CD4-positive, alpha-beta T cell treated with Interleukin-12 subunit alpha and Interleukin-12 subunit beta, for 1 hour (primary cell): ENCODE measurements at regions not wholly inside any gene's neighbourhood (a gene's known extent, or its start where the extent isn't known, plus 50 kb on each side); places are given as distances from the start of the nearest gene placed in this dataset.
"Not testable (repeated sequence)": the region's sequence is repeated elsewhere in the genome, so short reads cannot be mapped to it uniquely, and the experiment has no call there.

Experiments
- DNase-seq: peaks from one replicate; pipeline ENCODE4 v3.0.0-alpha.2; 2020

- DNase-seq = no peak
These were observed 80.3 kb downstream of the ZFP36L2 start for GRCh38 chr2:43146083-43146482.

GRCh38 chr2:43144263-43144662 lies 82.1 kb downstream of the ZFP36L2 start:
- DNase-seq = no peak

- DNase-seq = no peak
These were observed 82.7 kb downstream of the ZFP36L2 start for GRCh38 chr2:43143756-43144155.

GRCh38 chr2:43142921-43143438 lies 83.4 kb downstream of the ZFP36L2 start:
- peak; percentile 47 for DNase-seq

GRCh38 chr2:43141636-43142151 lies 84.7 kb downstream of the ZFP36L2 start:
- DNase-seq = not testable (repeated sequence)

- peak; percentile 54 for DNase-seq
These were observed 86.3 kb downstream of the ZFP36L2 start for GRCh38 chr2:43139996-43140621.

GRCh38 chr2:43139501-43139900 lies 86.9 kb downstream of the ZFP36L2 start:
- DNase-seq = no peak

- no peak for DNase-seq
These were observed 88.0 kb downstream of the ZFP36L2 start for GRCh38 chr2:43138441-43138840.

GRCh38 chr2:43136876-43137275 lies 89.5 kb downstream of the ZFP36L2 start:
- DNase-seq = peak; percentile 85

- no peak for DNase-seq
These were observed 90.2 kb downstream of the ZFP36L2 start for GRCh38 chr2:43136011-43136799.

- DNase-seq = no peak
These were observed 90.8 kb downstream of the ZFP36L2 start for GRCh38 chr2:43135583-43135982.

- no peak for DNase-seq
These were observed 91.9 kb downstream of the ZFP36L2 start for GRCh38 chr2:43134571-43134889.

GRCh38 chr2:43133708-43134570 lies 92.5 kb downstream of the ZFP36L2 start:
- peak; percentile 77 for DNase-seq

- no peak for DNase-seq
These were observed 93.1 kb downstream of the ZFP36L2 start for GRCh38 chr2:43133336-43133707.

GRCh38 chr2:43132683-43133301 lies 93.6 kb downstream of the ZFP36L2 start:
- DNase-seq = no peak

- no peak for DNase-seq
These were observed 94.3 kb downstream of the ZFP36L2 start for GRCh38 chr2:43131890-43132682.

GRCh38 chr2:43131051-43131889 lies 95.1 kb downstream of the ZFP36L2 start:
- DNase-seq = peak; percentile 87

GRCh38 chr2:43130548-43130875 lies 95.9 kb downstream of the ZFP36L2 start:
- DNase-seq = no peak

GRCh38 chr2:43129676-43130547 lies 96.5 kb downstream of the ZFP36L2 start:
- no peak for DNase-seq

GRCh38 chr2:43128559-43128955 lies 97.8 kb downstream of the ZFP36L2 start:
- no peak for DNase-seq
